ENCODE measurements at regions not wholly inside any gene's neighbourhood (a gene's known extent, or its start where the extent isn't known, plus 50 kb on each side); places are given as distances from the start of the nearest gene placed in this dataset.

- no peaks in the 10 kb centered on the region for H3K36me3 Mint-ChIP-seq
- H3K27me3 Mint-ChIP-seq: peaks cover 20% of the 10 kb centered on the region
- no peaks in the 10 kb centered on the region for H3K4me1 Mint-ChIP-seq (ENCODE audit: unreplicated experiment)
- TF ChIP-seq CTCF (conservative IDR thresholded peaks at IDR 0.05): no peak
- H3K27ac Mint-ChIP-seq: no peak overlapping the region
- DNase-seq (ENCODE audit: extremely low spot score, unreplicated experiment): no peak
- H3K4me3 Mint-ChIP-seq: no peak overlapping the region
- no peaks in the 10 kb centered on the region for H3K9me3 Mint-ChIP-seq
These were observed 121.4 kb upstream of the GATB start for GRCh38 chr4:151882072-151882803.

GRCh38 chr4:151879705-151880445 lies 119.1 kb upstream of the GATB start:
- no peak for TF ChIP-seq CTCF (conservative IDR thresholded peaks at IDR 0.05)
- Mint-ChIP-seq H3K27ac (no peak overlapping the region), H3K27me3 (peaks cover 21% of the 10 kb centered on the region), H3K4me1 (ENCODE audit: unreplicated experiment) (no peaks in the 10 kb centered on the region), H3K9me3 (no peaks in the 10 kb centered on the region), H3K36me3 (no peaks in the 10 kb centered on the region), H3K4me3 (no peak overlapping the region)
- no peak for DNase-seq (ENCODE audit: extremely low spot score, unreplicated experiment)

GRCh38 chr4:151876381-151876988 lies 115.7 kb upstream of the GATB start:
- H3K36me3 Mint-ChIP-seq: no peaks in the 10 kb centered on the region
- no peak for TF ChIP-seq CTCF (conservative IDR thresholded peaks at IDR 0.05)
- H3K9me3 Mint-ChIP-seq: peaks cover 5% of the 10 kb centered on the region
- no peak overlapping the region for H3K27ac Mint-ChIP-seq
- no peak overlapping the region for H3K4me3 Mint-ChIP-seq
- peaks cover 30% of the 10 kb centered on the region for H3K27me3 Mint-ChIP-seq
- no peaks in the 10 kb centered on the region for H3K4me1 Mint-ChIP-seq (ENCODE audit: unreplicated experiment)
- DNase-seq (ENCODE audit: extremely low spot score, unreplicated experiment): no peak

- Mint-ChIP-seq H3K27me3 (peaks cover 23% of the 10 kb centered on the region), H3K4me1 (ENCODE audit: unreplicated experiment) (no peaks in the 10 kb centered on the region), H3K36me3 (no peaks in the 10 kb centered on the region), H3K27ac (no peak overlapping the region), H3K9me3 (peaks cover 5% of the 10 kb centered on the region), H3K4me3 (no peak overlapping the region)
- no peak for TF ChIP-seq CTCF (conservative IDR thresholded peaks at IDR 0.05)
- no peak for DNase-seq (ENCODE audit: extremely low spot score, unreplicated experiment)
These were observed 113.5 kb upstream of the GATB start for GRCh38 chr4:151874328-151874727.

- no peaks in the 10 kb centered on the region for H3K36me3 Mint-ChIP-seq
- no peak for TF ChIP-seq CTCF (conservative IDR thresholded peaks at IDR 0.05)
- no peak overlapping the region for H3K4me3 Mint-ChIP-seq
- no peaks in the 10 kb centered on the region for H3K4me1 Mint-ChIP-seq (ENCODE audit: unreplicated experiment)
- DNase-seq (ENCODE audit: extremely low spot score, unreplicated experiment): no peak
- peaks cover 5% of the 10 kb centered on the region for H3K9me3 Mint-ChIP-seq
- no peak overlapping the region for H3K27ac Mint-ChIP-seq
- peaks cover 16% of the 10 kb centered on the region for H3K27me3 Mint-ChIP-seq
These were observed 105.7 kb upstream of the GATB start for GRCh38 chr4:151866592-151866918.
